A673 (cell line): ENCODE measurements at regions not wholly inside any gene's neighbourhood (a gene's known extent, or its start where the extent isn't known, plus 50 kb on each side); places are given as distances from the start of the nearest gene placed in this dataset.

Experiments used
- BruUV-seq: library from RNA; stranded (reverse); fragments of 400-500 nt; replicated peaks from 2 replicates; lab custom pipeline; 2021; lab: Mats Ljungman, UMichigan
- CTCF ChIA-PET: fragments of 300-600 bp; sonication (Branson Sonifier 250); formaldehyde crosslinking; loops from one replicate; lab custom pipeline; 2022; ENCODE audit warnings: antibody characterized with exemption; lab: Charles Lee
- POLR2A ChIA-PET: fragments of 300-600 bp; sonication (Branson Sonifier 250); formaldehyde crosslinking; loops from one replicate; lab custom pipeline; 2022; ENCODE audit warnings: antibody characterized with exemption; ENCODE audit not compliant: low non-redundant PET; lab: Charles Lee
- DNase-seq: peaks from one replicate; pipeline ENCODE4 v3.0.0-alpha.2; 2015; ENCODE audit warnings: low spot score
- H3K27ac ChIP-seq: fragments of 200-600 bp; sonication (generic); 2 replicates; pipeline ENCODE4 v1.5.1; 2016; ENCODE audit warnings: mixed run types, low read depth, mild to moderate bottlenecking, mixed read lengths, antibody characterized with exemption, low read length; ENCODE audit not compliant: poor library complexity, severe bottlenecking
- H3K27me3 ChIP-seq: fragments of 200-600 bp; sonication (generic); replicated peaks from 2 replicates; pipeline ENCODE4 v1.6.1; 2017; ENCODE audit warnings: mixed run types, low read depth, mild to moderate bottlenecking, mixed read lengths, antibody characterized with exemption, low read length; ENCODE audit not compliant: insufficient read depth, poor library complexity
- H3K36me3 ChIP-seq: fragments of 200-600 bp; sonication (generic); 2 replicates; pipeline ENCODE4 v1.6.1; 2016; ENCODE audit warnings: mixed run types, mild to moderate bottlenecking, mixed read lengths, antibody characterized with exemption, low read length; ENCODE audit not compliant: insufficient read depth, poor library complexity, severe bottlenecking
- H3K4me1 ChIP-seq: fragments of 200-600 bp; sonication (generic); 2 replicates; pipeline ENCODE4 v1.6.1; 2017; ENCODE audit warnings: mixed run types, mild to moderate bottlenecking, mixed read lengths, antibody characterized with exemption, low read length; ENCODE audit not compliant: insufficient read depth, poor library complexity, severe bottlenecking
- H3K4me3 ChIP-seq: fragments of 200-600 bp; sonication (generic); 2 replicates; pipeline ENCODE4 v1.5.1; 2016; ENCODE audit warnings: low read depth, mixed run types, mild to moderate bottlenecking, mixed read lengths, low read length; ENCODE audit not compliant: poor library complexity, severe bottlenecking
- H3K9me3 ChIP-seq: fragments of 200-600 bp; sonication (generic); 2 replicates; pipeline ENCODE4 v1.6.1; 2016; ENCODE audit warnings: mixed run types, low read depth, mild to moderate bottlenecking, mixed read lengths, antibody characterized with exemption, low read length; ENCODE audit not compliant: poor library complexity, severe bottlenecking
- CTCF ChIP-seq: fragments of 300-800, 200-600 bp; sonication (generic); conservative IDR thresholded peaks from 2 replicates; pipeline ENCODE4 v1.5.1; 2017; ENCODE audit warnings: low read depth, mild to moderate bottlenecking, antibody characterized with exemption, low read length, moderate library complexity, mixed read lengths
- EZH2 ChIP-seq: fragments of 200-600 bp; sonication (generic); IDR thresholded peaks from 2 replicates; pipeline ENCODE4 v1.6.1; 2017; ENCODE audit warnings: borderline replicate concordance, low read depth, mild to moderate bottlenecking, mixed read lengths, antibody characterized with exemption, low read length; ENCODE audit not compliant: poor library complexity, severe bottlenecking
- intact Hi-C: fragments of 100-400 bp; cut with micrococcal nuclease; formaldehyde crosslinking; loops from one replicate; pipeline ENCODE4 v1.10.0; 2022; ENCODE audit not compliant: unreplicated experiment

GRCh38 chr19:30879225-30879624 lies 470.0 kb downstream of the TSHZ3 start:
- H3K4me3 ChIP-seq: no peak overlapping the region
- intact Hi-C loops: no loop called here
- ChIA-PET POLR2A (no interaction called here), CTCF (no interaction called here)
- no peaks in the 10 kb centered on the region for H3K27me3 ChIP-seq
- no peaks in the 10 kb centered on the region for H3K36me3 ChIP-seq
- BruUV-seq: no TSS peak
- H3K27ac ChIP-seq: no peak overlapping the region
- DNase-seq: no peak
- no peaks in the 10 kb centered on the region for H3K4me1 ChIP-seq
- H3K9me3 ChIP-seq: no peaks in the 10 kb centered on the region
- no peak for TF ChIP-seq EZH2

- no TSS peak for BruUV-seq
- no peak for DNase-seq
- intact Hi-C loops: no loop called here
- Histone ChIP-seq H3K36me3 (no peaks in the 10 kb centered on the region), H3K4me1 (no peaks in the 10 kb centered on the region), H3K27me3 (no peaks in the 10 kb centered on the region), H3K4me3 (no peak overlapping the region), H3K27ac (no peak overlapping the region), H3K9me3 (no peaks in the 10 kb centered on the region)
- TF ChIP-seq CTCF: no peak
- ChIA-PET POLR2A (no interaction called here), CTCF (no interaction called here)
Observed at GRCh38 chr19:30878495-30878894, 470.7 kb downstream of the TSHZ3 start.

- no peak for DNase-seq
- BruUV-seq: no TSS peak
- TF ChIP-seq CTCF (no peak), EZH2 (no peak)
Observed at GRCh38 chr19:30877661-30878113, 471.5 kb downstream of the TSHZ3 start.

GRCh38 chr19:30873691-30874090 lies 475.5 kb downstream of the TSHZ3 start:
- no peaks in the 10 kb centered on the region for H3K4me1 ChIP-seq
- ChIA-PET CTCF (no interaction called here), POLR2A (no interaction called here)
- no peak overlapping the region for H3K27ac ChIP-seq
- no peak overlapping the region for H3K4me3 ChIP-seq
- no peaks in the 10 kb centered on the region for H3K9me3 ChIP-seq
- intact Hi-C loops: no loop called here
- no peaks in the 10 kb centered on the region for H3K27me3 ChIP-seq
- DNase-seq: no peak
- TF ChIP-seq CTCF (no peak), EZH2 (no peak)
- no peaks in the 10 kb centered on the region for H3K36me3 ChIP-seq
- BruUV-seq: no TSS peak

More at GRCh38 chr19:30877661-30878113, 471.5 kb downstream of the TSHZ3 start:
- H3K9me3 ChIP-seq: no peaks in the 10 kb centered on the region
- CTCF ChIA-PET: no interaction called here
- POLR2A ChIA-PET: no interaction called here
- no peaks in the 10 kb centered on the region for H3K27me3 ChIP-seq
- H3K4me3 ChIP-seq: no peak overlapping the region
- H3K27ac ChIP-seq: no peak overlapping the region
- no peaks in the 10 kb centered on the region for H3K36me3 ChIP-seq
- intact Hi-C loops: no loop called here
- no peaks in the 10 kb centered on the region for H3K4me1 ChIP-seq
